ENCODE measurements at regions not wholly inside any gene's neighbourhood (a gene's known extent, or its start where the extent isn't known, plus 50 kb on each side); places are given as distances from the start of the nearest gene placed in this dataset.

DNA sequence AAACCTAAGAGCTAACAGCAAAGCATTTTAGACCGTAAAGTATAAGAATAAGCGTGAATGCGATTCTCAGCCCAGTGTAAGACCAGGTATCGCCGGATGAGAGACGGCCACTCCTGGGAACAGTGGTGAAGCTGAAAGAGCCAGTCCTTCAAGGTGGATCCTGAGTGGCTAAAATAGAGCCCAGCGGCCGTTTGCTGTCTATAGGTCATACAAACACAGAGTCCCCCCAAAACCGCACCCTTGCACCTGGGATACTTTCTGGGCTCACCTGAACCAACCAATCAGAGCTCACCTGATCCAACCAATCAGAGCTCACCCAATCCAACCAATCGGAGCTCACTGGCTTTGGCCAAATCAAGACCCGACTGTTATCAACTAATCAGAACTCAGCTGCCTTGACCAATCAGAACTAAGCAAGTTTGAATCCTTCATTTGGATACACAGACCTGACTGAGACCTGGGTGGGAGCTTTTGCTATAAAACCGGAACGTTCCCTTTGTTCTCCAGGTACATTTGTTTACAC, 248.2 kb downstream of the DLL1 start:
- TF ChIP-seq POLR2A (IDR thresholded peaks at IDR 0.05; ENCODE audit: extremely low read depth, insufficient read length) (no peak), MYC (IDR thresholded peaks at IDR 0.05; ENCODE audit: low read depth, low read length) (no peak)
- TF ChIP-seq, protein P1, sequence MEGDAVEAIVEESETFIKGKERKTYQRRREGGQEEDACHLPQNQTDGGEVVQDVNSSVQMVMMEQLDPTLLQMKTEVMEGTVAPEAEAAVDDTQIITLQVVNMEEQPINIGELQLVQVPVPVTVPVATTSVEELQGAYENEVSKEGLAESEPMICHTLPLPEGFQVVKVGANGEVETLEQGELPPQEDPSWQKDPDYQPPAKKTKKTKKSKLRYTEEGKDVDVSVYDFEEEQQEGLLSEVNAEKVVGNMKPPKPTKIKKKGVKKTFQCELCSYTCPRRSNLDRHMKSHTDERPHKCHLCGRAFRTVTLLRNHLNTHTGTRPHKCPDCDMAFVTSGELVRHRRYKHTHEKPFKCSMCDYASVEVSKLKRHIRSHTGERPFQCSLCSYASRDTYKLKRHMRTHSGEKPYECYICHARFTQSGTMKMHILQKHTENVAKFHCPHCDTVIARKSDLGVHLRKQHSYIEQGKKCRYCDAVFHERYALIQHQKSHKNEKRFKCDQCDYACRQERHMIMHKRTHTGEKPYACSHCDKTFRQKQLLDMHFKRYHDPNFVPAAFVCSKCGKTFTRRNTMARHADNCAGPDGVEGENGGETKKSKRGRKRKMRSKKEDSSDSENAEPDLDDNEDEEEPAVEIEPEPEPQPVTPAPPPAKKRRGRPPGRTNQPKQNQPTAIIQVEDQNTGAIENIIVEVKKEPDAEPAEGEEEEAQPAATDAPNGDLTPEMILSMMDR (IDR thresholded peaks at IDR 0.05; ENCODE audit: low read depth, low read length): no peak
- TF ChIP-seq, protein P2, sequence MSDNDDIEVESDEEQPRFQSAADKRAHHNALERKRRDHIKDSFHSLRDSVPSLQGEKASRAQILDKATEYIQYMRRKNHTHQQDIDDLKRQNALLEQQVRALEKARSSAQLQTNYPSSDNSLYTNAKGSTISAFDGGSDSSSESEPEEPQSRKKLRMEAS (IDR thresholded peaks at IDR 0.05; ENCODE audit: low read depth, low read length): no peak
